GM12878 (cell line): ENCODE measurements at regions not wholly inside any gene's neighbourhood (a gene's known extent, or its start where the extent isn't known, plus 50 kb on each side); places are given as distances from the start of the nearest gene placed in this dataset.

Experiments
- ATAC-seq: fragments of 200-7000 bp; cut with Tn5 transposase; 3 replicates; pipeline ENCODE4 v1.9.1; 2020; ENCODE audit warnings: mild to moderate bottlenecking, moderate library complexity
- BruUV-seq: library from RNA; stranded (reverse); fragments of 400-500 nt; replicated peaks from 2 replicates; lab custom pipeline; 2021; lab: Mats Ljungman, UMichigan
- CTCF ChIA-PET: fragments of 300-600 bp; sonication (Branson Sonifier 250); formaldehyde crosslinking; extraction: SDS; loops from one replicate; lab custom pipeline; 2021; ENCODE audit warnings: inconsistent platforms; lab: Yijun Ruan, JAX
- POLR2A ChIA-PET: fragments of 350-600 bp; formaldehyde crosslinking; extraction: SDS; loops from one replicate; lab custom pipeline; 2021; ENCODE audit warnings: inconsistent platforms; lab: Charles Lee
- RAD21 ChIA-PET: fragments of 300-600 bp; sonication (Branson Sonifier 250); formaldehyde crosslinking; loops from one replicate; lab custom pipeline; 2023; ENCODE audit warnings: antibody characterized with exemption; ENCODE audit not compliant: unreplicated experiment; lab: Charles Lee
- SMC1A ChIA-PET: fragments of 300-600 bp; sonication (Branson Sonifier 250); formaldehyde crosslinking; loops from one replicate; lab custom pipeline; 2023; ENCODE audit not compliant: unreplicated experiment, uncharacterized antibody; lab: Charles Lee
- DNase-seq: peaks from one replicate; pipeline ENCODE4 v3.0.0-alpha.2; 2011; ENCODE audit warnings: low read depth, low spot score
- FAIRE-seq: peaks from 3 replicates; lab custom pipeline; 2011; peaks lifted over from hg19 to GRCh38; lab: Jason Lieb, UNC
- H2AFZ ChIP-seq: 2 replicates; pipeline ENCODE4 v1.6.0; 2011; ENCODE audit warnings: low read depth, low read length, control low read depth; ENCODE audit not compliant: control insufficient read depth
- H3K27ac ChIP-seq: 2 replicates; pipeline ENCODE4 v1.5.1; 2011; ENCODE audit warnings: control low read depth; ENCODE audit not compliant: control insufficient read depth, insufficient read depth
- H3K27me3 ChIP-seq, 2 experiments: replicated peaks in 1 of 2; 2 replicates each; pipeline versions ENCODE4 v1.6.0 to v1.6.1; 2011; ENCODE audit warnings: low read length in 1 of 2; ENCODE audit not compliant: control insufficient read depth in 2 of 2, insufficient read depth in 2 of 2
- H3K36me3 ChIP-seq, 2 experiments: 2 replicates each; pipeline ENCODE4 v1.5.1; 2011; ENCODE audit warnings: low read length in 1 of 2; ENCODE audit not compliant: control insufficient read depth in 2 of 2, insufficient read depth in 2 of 2
- H3K4me1 ChIP-seq: 2 replicates; pipeline ENCODE4 v1.6.1; 2011; ENCODE audit warnings: mild to moderate bottlenecking, low read length, moderate library complexity, mixed read lengths; ENCODE audit not compliant: control insufficient read depth, insufficient read depth
- H3K4me2 ChIP-seq: 2 replicates; pipeline ENCODE4 v1.6.0; 2011; ENCODE audit warnings: control low read depth; ENCODE audit not compliant: control insufficient read depth, insufficient read depth
- H3K4me3 ChIP-seq: fragments of 200-600 bp; sonication (generic); 2 replicates; pipeline ENCODE4 v1.5.1; 2016
- H3K79me2 ChIP-seq: 2 replicates; pipeline ENCODE4 v1.6.0; 2011; ENCODE audit warnings: low read length; ENCODE audit not compliant: control insufficient read depth, insufficient read depth
- H3K9ac ChIP-seq: 2 replicates; pipeline ENCODE4 v1.8.0; 2011; ENCODE audit warnings: low read length, control low read depth, mixed read lengths; ENCODE audit not compliant: control insufficient read depth, insufficient read depth
- H3K9me3 ChIP-seq: replicated peaks from 3 replicates; pipeline ENCODE4 v1.5.1; 2011; ENCODE audit warnings: mild to moderate bottlenecking, low read length; ENCODE audit not compliant: control insufficient read depth, insufficient read depth
- H4K20me1 ChIP-seq: 2 replicates; pipeline ENCODE4 v1.6.0; 2011; ENCODE audit not compliant: control insufficient read depth, insufficient read depth
- BACH1 ChIP-seq: fragments of 450-650 bp; IDR thresholded peaks from 2 replicates; pipeline ENCODE4 v1.6.1; 2017; ENCODE audit warnings: mild to moderate bottlenecking, borderline replicate concordance
- CHD1 ChIP-seq: IDR thresholded peaks from 2 replicates; pipeline ENCODE4 v1.6.1; 2012; ENCODE audit warnings: low read depth, low read length, improper control_type of control experiment
- EP300 ChIP-seq, 2 experiments: fragments of 150-350 bp in 1 of 2; IDR thresholded peaks; 2 replicates each; pipeline ENCODE4 v1.6.1; 2011 to 2012; ENCODE audit warnings: low read depth in 2 of 2, low read length in 2 of 2, borderline replicate concordance in 1 of 2, improper control_type of control experiment in 1 of 2, inconsistent platforms in 1 of 2; ENCODE audit not compliant: control insufficient read depth in 1 of 2
- GABPA ChIP-seq: IDR thresholded peaks from 2 replicates; pipeline ENCODE4 v1.6.1; 2014; ENCODE audit warnings: antibody characterized with exemption, low read depth, mild to moderate bottlenecking, inconsistent platforms
- MEF2A ChIP-seq: IDR thresholded peaks from 2 replicates; pipeline ENCODE4 v1.6.1; 2011; ENCODE audit warnings: low read depth, mild to moderate bottlenecking, low read length, moderate library complexity; ENCODE audit not compliant: insufficient read depth
- NR2C2 ChIP-seq: IDR thresholded peaks from 2 replicates; pipeline ENCODE4 v1.6.1; 2011; ENCODE audit warnings: borderline replicate concordance, low read depth; ENCODE audit not compliant: control insufficient read depth, insufficient read length
- PAX8 ChIP-seq: fragments of 450-650 bp; IDR thresholded peaks from 2 replicates; pipeline ENCODE4 v1.6.1; 2017; ENCODE audit warnings: mild to moderate bottlenecking, moderate library complexity
- POLR2AphosphoS5 ChIP-seq: IDR thresholded peaks from 2 replicates; pipeline ENCODE4 v1.6.1; 2011; ENCODE audit warnings: mild to moderate bottlenecking, low read length, inconsistent platforms
- RAD21 ChIP-seq: IDR thresholded peaks from 2 replicates; pipeline ENCODE4 v1.6.1; 2011; ENCODE audit warnings: mild to moderate bottlenecking, low read depth, low read length, moderate library complexity; ENCODE audit not compliant: insufficient read depth
- TCF7 ChIP-seq: IDR thresholded peaks from 2 replicates; pipeline ENCODE4 v1.6.1; 2014; ENCODE audit warnings: antibody characterized with exemption, borderline replicate concordance
- ZSCAN29 ChIP-seq: fragments of 450-650 bp; IDR thresholded peaks from 2 replicates; pipeline ENCODE4 v1.6.1; 2017; ENCODE audit warnings: mild to moderate bottlenecking, moderate library complexity
- in situ Hi-C: fragments of 300-500 bp; cut with MboI; formaldehyde crosslinking; loops from 9 replicates; pipeline ENCODE4 v1.14.3; 2018; ENCODE audit warnings: mixed read lengths
- intact Hi-C: fragments of 100-400 bp; cut with micrococcal nuclease; formaldehyde crosslinking; loops from one replicate; pipeline ENCODE4 v1.14.2; 2022; ENCODE audit not compliant: unreplicated experiment
- TF ChIP-seq, protein P1 (sequence below): fragments of 450-650 bp; formaldehyde crosslinking; IDR thresholded peaks from 2 replicates; pipeline ENCODE4 v1.5.0; 2022; ENCODE audit warnings: mild to moderate bottlenecking, missing genetic modification characterization
- TF ChIP-seq, protein P2 (sequence below): IDR thresholded peaks from 2 replicates; pipeline ENCODE4 v1.6.1; 2012; ENCODE audit warnings: mild to moderate bottlenecking, low read depth, low read length
- TF ChIP-seq, protein P3 (sequence below): IDR thresholded peaks from 2 replicates; pipeline ENCODE4 v1.6.1; 2012; ENCODE audit warnings: low read depth, low read length, improper control_type of control experiment
- TF ChIP-seq, protein P4 (sequence below): fragments of 450-650 bp; formaldehyde crosslinking; IDR thresholded peaks from 2 replicates; pipeline ENCODE4 v1.4.0; 2022; ENCODE audit warnings: mild to moderate bottlenecking, moderate library complexity

DNA sequence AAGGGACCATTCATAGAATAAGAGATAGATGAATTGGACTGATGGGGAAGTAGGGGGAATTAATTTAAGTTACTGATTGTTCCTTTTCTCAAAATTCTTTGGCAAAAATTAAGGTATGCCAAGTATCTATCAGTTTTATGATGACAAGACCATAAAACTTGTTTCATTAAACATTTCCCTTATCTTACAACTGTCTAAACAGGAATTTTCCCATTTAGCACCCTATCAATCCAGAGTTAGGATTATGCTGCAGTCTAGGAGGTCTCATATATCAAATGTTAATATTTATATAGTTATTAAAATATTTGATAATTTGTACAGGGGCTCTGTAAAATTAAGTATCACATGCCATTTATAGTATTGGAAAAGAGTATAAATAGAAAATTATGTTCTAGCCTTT, 51.5 kb upstream of the ARID1B start:
- RAD21 ChIA-PET: no interaction called here
- no peak overlapping the region for H3K4me2 ChIP-seq
- no peak overlapping the region for H3K4me3 ChIP-seq
- H2AFZ ChIP-seq: no peak overlapping the region
- H3K27me3 ChIP-seq: no peaks in the 10 kb centered on the region
- no peak overlapping the region for H3K27ac ChIP-seq
- SMC1A ChIA-PET: interaction anchor here (1.0 to 4.5 kb wide), 2 partner anchors 25 to 28 kb away, joined by 3 to 39 read pairs; no protein-coding TSS in a partner anchor
- H3K9me3 ChIP-seq: peaks cover 1% of the 10 kb centered on the region; the same call in 2 of the 3 replicates
- FAIRE-seq (no peak), DNase-seq (no peak), ATAC-seq (no peak)
- H3K36me3 ChIP-seq: no peaks in the 10 kb centered on the region
- CTCF ChIA-PET: interaction anchor here (1.4 kb wide), 1 partner anchor 29 kb away, joined by 3 read pairs; no protein-coding TSS in a partner anchor
- in situ Hi-C loops (no loop called here), intact Hi-C loops (no loop called here)
- no TSS peak for BruUV-seq
- no peaks in the 10 kb centered on the region; the same call in none of the 2 replicates for H3K79me2 ChIP-seq
- no peak overlapping the region for H3K9ac ChIP-seq
- POLR2A ChIA-PET: no interaction called here
- peaks cover 18% of the 10 kb centered on the region for H3K4me1 ChIP-seq
- H4K20me1 ChIP-seq: no peaks in the 10 kb centered on the region
- TF ChIP-seq EP300 (IDR thresholded peaks at IDR 0.05; ENCODE audit: borderline replicate concordance in 1 of 2, control insufficient read depth in 1 of 2, low read depth in 2 of 2, low read length in 2 of 2) (no peak), BACH1 (no peak), GABPA (no peak), POLR2AphosphoS5 (no peak), NR2C2 (no peak), RAD21 (no peak), PAX8 (no peak), CHD1 (no peak), TCF7 (no peak), MEF2A (no peak), ZSCAN29 (no peak)
- TF ChIP-seq, protein P1, sequence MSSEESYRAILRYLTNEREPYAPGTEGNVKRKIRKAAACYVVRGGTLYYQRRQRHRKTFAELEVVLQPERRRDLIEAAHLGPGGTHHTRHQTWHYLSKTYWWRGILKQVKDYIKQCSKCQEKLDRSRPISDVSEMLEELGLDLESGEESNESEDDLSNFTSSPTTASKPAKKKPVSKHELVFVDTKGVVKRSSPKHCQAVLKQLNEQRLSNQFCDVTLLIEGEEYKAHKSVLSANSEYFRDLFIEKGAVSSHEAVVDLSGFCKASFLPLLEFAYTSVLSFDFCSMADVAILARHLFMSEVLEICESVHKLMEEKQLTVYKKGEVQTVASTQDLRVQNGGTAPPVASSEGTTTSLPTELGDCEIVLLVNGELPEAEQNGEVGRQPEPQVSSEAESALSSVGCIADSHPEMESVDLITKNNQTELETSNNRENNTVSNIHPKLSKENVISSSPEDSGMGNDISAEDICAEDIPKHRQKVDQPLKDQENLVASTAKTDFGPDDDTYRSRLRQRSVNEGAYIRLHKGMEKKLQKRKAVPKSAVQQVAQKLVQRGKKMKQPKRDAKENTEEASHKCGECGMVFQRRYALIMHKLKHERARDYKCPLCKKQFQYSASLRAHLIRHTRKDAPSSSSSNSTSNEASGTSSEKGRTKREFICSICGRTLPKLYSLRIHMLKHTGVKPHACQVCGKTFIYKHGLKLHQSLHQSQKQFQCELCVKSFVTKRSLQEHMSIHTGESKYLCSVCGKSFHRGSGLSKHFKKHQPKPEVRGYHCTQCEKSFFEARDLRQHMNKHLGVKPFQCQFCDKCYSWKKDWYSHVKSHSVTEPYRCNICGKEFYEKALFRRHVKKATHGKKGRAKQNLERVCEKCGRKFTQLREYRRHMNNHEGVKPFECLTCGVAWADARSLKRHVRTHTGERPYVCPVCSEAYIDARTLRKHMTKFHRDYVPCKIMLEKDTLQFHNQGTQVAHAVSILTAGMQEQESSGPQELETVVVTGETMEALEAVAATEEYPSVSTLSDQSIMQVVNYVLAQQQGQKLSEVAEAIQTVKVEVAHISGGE (CRISPR knock-in tag): no peak
- TF ChIP-seq, protein P2, sequence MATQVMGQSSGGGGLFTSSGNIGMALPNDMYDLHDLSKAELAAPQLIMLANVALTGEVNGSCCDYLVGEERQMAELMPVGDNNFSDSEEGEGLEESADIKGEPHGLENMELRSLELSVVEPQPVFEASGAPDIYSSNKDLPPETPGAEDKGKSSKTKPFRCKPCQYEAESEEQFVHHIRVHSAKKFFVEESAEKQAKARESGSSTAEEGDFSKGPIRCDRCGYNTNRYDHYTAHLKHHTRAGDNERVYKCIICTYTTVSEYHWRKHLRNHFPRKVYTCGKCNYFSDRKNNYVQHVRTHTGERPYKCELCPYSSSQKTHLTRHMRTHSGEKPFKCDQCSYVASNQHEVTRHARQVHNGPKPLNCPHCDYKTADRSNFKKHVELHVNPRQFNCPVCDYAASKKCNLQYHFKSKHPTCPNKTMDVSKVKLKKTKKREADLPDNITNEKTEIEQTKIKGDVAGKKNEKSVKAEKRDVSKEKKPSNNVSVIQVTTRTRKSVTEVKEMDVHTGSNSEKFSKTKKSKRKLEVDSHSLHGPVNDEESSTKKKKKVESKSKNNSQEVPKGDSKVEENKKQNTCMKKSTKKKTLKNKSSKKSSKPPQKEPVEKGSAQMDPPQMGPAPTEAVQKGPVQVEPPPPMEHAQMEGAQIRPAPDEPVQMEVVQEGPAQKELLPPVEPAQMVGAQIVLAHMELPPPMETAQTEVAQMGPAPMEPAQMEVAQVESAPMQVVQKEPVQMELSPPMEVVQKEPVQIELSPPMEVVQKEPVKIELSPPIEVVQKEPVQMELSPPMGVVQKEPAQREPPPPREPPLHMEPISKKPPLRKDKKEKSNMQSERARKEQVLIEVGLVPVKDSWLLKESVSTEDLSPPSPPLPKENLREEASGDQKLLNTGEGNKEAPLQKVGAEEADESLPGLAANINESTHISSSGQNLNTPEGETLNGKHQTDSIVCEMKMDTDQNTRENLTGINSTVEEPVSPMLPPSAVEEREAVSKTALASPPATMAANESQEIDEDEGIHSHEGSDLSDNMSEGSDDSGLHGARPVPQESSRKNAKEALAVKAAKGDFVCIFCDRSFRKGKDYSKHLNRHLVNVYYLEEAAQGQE: no peak
- TF ChIP-seq, protein P3, sequence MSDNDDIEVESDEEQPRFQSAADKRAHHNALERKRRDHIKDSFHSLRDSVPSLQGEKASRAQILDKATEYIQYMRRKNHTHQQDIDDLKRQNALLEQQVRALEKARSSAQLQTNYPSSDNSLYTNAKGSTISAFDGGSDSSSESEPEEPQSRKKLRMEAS: no peak
- TF ChIP-seq, protein P4, sequence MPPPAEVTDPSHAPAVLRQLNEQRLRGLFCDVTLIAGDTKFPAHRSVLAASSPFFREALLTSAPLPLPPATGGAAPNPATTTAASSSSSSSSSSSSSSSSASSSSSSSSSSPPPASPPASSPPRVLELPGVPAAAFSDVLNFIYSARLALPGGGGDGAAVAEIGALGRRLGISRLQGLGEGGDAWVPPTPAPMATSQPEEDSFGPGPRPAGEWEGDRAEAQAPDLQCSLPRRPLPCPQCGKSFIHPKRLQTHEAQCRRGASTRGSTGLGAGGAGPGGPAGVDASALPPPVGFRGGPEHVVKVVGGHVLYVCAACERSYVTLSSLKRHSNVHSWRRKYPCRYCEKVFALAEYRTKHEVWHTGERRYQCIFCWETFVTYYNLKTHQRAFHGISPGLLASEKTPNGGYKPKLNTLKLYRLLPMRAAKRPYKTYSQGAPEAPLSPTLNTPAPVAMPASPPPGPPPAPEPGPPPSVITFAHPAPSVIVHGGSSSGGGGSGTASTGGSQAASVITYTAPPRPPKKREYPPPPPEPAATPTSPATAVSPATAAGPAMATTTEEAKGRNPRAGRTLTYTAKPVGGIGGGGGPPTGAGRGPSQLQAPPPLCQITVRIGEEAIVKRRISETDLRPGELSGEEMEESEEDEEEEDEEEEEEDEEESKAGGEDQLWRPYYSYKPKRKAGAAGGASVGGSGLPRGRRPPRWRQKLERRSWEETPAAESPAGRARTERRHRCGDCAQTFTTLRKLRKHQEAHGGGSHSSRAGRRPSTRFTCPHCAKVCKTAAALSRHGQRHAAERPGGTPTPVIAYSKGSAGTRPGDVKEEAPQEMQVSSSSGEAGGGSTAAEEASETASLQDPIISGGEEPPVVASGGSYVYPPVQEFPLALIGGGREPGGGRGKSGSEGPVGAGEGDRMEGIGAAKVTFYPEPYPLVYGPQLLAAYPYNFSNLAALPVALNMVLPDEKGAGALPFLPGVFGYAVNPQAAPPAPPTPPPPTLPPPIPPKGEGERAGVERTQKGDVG: no peak
